HG03378 (cell line): ENCODE measurements at regions not wholly inside any gene's neighbourhood (a gene's known extent, or its start where the extent isn't known, plus 50 kb on each side); places are given as distances from the start of the nearest gene placed in this dataset.

Source experiments
- ATAC-seq: cut with Tn5 transposase; IDR thresholded peaks from one replicate; pipeline ENCODE4 v1.9.1; 2021; ENCODE audit warnings: mild to moderate bottlenecking, moderate library complexity; ENCODE audit not compliant: unreplicated experiment

GRCh38 chr9:18362901-18363685, 110.9 kb upstream of the ADAMTSL1 start:
- ATAC-seq: peak; percentile 68

DNA sequence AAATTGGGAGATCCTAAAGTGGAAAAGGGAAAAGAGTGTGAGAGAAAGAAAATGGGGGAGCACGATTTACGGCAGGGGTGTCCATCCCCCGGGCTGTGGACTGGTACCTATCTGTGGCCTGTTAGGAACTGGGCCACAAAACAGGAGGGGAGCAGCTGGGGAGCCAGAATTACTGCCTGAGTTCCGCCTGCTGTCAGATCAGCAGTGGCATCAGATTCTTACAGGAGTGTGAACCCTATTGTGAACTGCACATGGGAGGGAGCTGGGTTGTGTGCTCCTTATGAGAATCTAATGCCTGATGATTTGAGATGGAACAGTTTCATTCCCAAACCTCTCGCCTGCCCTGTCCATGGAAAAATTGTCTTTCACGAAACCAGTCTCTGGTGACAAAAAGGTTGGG, 108.3 kb upstream of the ADAMTSL1 start:
- no peak for ATAC-seq

GRCh38 chr9:18366184-18366583, 107.8 kb upstream of the ADAMTSL1 start:
- peak; percentile 87 for ATAC-seq

DNA sequence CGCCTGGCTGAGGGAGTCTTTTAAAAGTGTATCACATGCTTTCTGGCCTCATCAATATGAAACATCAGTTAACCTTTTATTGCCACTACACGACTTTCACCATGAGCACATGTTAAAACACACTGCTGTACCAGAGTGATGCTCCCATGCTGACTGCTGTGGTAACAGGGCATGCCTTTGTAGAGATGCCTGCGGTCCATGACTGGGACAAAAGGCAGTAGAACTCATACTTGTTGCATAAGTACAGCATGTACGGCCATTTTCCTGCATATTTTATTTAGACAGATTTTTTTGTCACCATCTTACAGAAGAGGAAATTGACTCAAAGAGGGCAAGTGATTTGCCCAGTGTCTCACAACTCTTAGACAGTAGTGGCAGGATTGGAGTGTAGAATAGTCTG, 105.7 kb upstream of the ADAMTSL1 start:
- ATAC-seq: no peak

GRCh38 chr9:18371141-18371540, 102.8 kb upstream of the ADAMTSL1 start:
- no peak for ATAC-seq

DNA sequence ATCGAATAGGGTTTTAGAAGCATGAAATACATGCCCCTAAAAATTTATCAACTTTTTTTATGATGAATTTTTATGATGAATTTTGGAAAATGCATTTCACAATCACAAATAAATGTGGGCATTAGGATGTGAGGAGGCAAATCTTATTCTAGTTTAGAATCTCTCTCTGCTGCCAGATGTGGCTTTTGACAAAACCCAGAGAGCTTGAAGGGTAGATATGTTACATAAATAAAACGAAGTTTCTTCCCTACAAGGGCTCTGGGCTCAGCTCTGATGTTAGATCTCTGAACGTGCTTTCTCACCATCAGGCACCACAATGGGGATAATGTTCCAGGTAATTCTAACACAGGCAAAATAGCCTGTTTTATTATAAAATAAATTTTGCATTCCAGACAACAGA, 102.3 kb upstream of the ADAMTSL1 start:
- ATAC-seq: no peak

DNA sequence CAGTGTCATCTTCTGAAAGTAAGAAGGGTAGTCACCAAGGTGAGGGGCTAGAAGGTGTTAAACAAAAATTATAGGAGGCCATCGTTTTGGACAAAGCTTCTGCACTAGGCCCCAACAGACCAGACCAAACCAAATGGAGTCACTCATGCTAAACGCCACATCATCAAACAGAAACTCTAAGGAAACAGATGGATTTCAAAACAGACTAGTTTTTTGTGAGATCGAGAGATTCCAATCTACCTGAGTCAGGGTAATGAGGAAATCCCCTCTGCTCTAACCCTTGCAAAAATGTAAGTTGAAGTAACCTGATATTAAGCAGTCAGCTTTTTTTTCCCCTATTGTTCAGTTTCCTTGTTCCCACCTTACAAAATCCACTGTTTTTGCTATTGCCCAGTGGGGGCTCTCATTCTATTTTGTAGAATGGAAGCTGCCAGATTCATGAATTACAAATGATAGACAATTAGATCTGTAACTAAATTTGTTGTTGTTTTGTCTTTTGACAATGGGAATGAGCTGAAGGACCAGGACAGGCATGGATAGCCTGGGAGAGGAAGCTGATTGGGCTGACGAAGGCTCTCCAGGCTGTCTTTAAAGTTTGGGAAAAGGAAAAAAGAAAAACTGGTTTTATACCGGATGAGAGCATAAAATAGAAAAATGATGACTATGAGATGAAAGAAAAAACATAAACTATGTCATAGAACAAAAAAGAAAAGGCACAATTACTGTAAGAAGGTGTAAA, 94.7 kb upstream of the ADAMTSL1 start:
- no peak for ATAC-seq

- ATAC-seq: no peak
These were observed 91.7 kb upstream of the ADAMTSL1 start for GRCh38 chr9:18382243-18382642.

GRCh38 chr9:18384066-18384465, 89.9 kb upstream of the ADAMTSL1 start:
- no peak for ATAC-seq

DNA sequence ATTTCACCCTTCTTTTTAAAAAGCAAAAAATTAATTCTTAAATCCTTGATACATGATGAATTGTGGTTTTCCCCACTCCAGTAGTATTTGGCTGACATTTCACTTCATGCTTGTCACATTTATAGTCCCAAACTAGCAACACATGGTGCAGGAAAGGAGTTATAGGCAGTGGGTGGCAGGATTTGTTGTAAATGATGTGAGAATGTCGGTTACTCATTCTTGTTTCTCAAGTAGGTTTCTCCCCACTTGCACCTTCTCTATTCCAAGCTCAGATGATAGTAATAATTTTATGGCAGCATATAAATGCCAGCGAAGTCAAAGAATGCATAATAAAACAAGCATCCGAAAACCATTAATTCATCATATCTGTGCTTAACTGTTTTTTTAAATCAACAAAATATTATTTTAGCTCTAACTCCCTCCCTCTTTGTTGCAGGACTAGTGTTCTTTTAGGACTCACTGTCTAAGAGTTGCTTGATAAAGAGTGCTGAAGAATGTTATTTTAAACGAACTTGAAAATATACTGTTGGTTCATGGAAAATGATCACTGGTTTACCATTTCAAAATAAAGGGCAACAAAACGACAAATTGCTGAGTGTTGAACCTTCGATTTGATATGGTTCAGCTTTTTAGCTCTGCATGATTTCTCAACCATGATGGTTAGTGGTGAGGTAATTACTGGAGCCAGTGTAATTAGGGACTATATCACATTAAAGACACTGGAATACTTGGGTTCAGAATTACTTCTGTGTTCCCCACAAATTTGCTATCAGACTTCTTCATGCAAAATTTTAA, 88.1 kb upstream of the ADAMTSL1 start:
- ATAC-seq: no peak

GRCh38 chr9:18390393-18390792, 83.6 kb upstream of the ADAMTSL1 start:
- no peak for ATAC-seq

GRCh38 chr9:18393340-18394130, 80.4 kb upstream of the ADAMTSL1 start:
- no peak for ATAC-seq

GRCh38 chr9:18394847-18395351, 79.1 kb upstream of the ADAMTSL1 start:
- no peak for ATAC-seq

DNA sequence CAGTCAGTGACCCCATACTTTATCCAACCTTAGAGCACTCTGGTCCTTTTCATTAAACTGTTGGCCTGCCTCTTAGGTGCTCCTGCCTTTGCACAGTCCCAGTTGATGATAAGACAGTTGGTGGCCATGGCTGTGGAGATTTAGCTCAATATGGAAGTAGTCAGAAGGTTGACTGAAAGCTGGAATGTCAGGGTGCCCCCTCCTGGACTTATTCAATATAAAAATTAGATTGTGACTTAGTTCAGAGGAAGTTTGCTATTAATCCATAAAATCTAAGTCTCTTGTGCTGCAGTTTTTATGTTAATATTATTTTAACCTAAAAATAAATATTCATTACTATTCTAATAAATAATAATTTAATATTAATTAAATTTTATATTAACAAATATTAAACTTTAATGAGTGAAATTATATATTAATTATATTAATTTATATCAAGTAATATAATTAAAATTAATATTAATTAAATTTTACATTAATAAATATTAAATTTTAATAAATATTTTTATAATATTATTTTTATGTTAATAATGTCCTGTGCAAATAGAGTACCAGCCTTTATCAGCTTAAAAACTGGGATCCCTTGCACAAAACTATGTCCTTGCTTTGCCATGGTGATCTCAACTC, 77.7 kb upstream of the ADAMTSL1 start:
- ATAC-seq: no peak

DNA sequence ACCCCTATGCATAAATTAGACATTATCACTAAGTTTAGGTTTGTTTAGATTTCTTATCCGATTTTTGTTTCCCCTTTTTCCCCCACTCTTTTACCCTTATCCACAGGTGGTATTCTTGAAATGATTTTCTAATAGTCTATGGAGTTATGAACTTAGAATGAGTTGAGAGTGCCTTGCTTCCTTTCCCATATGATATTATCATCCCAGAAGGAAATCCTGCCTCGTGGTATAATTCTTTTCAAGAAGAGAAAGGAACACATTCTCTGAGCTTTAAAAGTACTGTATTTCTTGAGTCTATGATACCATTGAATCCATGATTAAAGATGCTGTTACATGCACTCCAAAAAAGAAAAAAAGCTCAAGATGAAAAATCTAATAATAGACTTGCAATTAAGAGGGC, 76.9 kb upstream of the ADAMTSL1 start:
- ATAC-seq: no peak

DNA sequence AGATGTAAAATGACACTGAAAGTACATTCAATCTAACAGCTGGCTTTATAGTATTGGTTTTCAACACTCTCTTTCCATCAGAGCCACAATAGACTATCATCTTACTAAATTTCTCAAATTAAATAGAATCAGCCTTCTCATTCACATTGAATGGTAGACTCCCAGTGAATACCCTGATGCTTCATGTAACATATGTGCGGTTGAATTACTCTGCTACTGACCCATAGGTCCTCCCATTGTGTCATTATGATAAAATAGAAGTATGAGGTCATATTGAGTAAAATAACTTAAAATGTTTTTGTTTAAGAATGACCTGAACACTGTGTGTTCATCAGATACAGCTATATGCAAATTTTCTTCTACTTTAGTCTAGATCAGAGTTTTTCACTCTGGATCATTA, 75.9 kb upstream of the ADAMTSL1 start:
- no peak for ATAC-seq

- no peak for ATAC-seq
These were observed 69.4 kb upstream of the ADAMTSL1 start for GRCh38 chr9:18404434-18405029.

- no peak for ATAC-seq
These were observed 68.7 kb upstream of the ADAMTSL1 start for GRCh38 chr9:18405240-18405639.

DNA sequence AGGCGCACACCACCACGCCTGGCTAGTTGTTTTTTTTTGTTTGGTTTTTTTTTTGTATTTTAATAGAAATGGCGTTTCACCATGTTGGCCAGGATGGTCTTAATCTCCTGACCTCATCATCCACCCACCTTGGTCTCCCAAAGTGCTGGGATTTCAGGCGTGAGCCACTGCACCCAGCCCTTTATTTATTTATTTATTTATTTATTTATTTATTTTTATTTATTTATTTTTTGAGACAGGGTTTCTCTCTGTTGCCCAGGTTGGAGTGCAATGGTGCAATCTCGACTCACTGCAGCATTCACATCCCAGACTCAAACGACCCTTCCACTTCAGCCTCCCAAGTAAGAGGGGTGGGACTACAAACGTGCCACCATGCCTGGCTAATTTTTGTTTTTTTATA, 63.0 kb upstream of the ADAMTSL1 start:
- ATAC-seq: no peak

- ATAC-seq: no peak
These were observed 52.6 kb upstream of the ADAMTSL1 start for GRCh38 chr9:18421391-18421790.
